OCI-LY1 (cell line): ENCODE measurements at regions not wholly inside any gene's neighbourhood (a gene's known extent, or its start where the extent isn't known, plus 50 kb on each side); places are given as distances from the start of the nearest gene placed in this dataset.

ENCODE experiments used
- EZH2 ChIP-seq: fragments of 200-600 bp; sonication (generic), shearing (Covaris generic); IDR thresholded peaks from 2 replicates; pipeline ENCODE4 v1.8.0; 2017; ENCODE audit warnings: borderline replicate concordance, mixed run types, mild to moderate bottlenecking, antibody characterized with exemption, low read length, moderate library complexity, mixed read lengths
- TF ChIP-seq, protein P1 (sequence below): fragments of 200-600 bp; sonication (generic), shearing (Covaris generic); IDR thresholded peaks from 2 replicates; pipeline ENCODE4 v1.5.1; 2017; ENCODE audit warnings: mild to moderate bottlenecking, antibody characterized with exemption, low read length, moderate library complexity, mixed read lengths

DNA sequence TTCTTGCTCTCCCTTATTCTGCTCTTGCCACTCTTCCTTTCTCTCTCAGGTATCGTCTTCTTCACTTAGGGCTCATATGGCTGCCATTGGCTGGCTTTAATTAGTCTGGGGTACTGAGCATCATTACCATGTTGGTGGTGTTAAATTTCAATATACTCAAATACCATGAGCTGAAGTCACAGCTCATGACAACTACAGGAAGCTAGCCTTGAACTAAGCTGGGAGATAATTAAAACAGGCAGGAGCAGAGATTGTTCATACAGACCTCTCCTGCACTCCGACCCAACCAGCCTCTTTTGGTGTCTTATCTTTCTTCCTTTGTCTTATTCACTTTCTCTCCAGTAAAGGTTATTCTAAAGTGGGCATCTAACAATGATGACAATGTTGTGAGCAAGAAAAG is 130.9 kb upstream of the BLID start:
- TF ChIP-seq, protein P1, sequence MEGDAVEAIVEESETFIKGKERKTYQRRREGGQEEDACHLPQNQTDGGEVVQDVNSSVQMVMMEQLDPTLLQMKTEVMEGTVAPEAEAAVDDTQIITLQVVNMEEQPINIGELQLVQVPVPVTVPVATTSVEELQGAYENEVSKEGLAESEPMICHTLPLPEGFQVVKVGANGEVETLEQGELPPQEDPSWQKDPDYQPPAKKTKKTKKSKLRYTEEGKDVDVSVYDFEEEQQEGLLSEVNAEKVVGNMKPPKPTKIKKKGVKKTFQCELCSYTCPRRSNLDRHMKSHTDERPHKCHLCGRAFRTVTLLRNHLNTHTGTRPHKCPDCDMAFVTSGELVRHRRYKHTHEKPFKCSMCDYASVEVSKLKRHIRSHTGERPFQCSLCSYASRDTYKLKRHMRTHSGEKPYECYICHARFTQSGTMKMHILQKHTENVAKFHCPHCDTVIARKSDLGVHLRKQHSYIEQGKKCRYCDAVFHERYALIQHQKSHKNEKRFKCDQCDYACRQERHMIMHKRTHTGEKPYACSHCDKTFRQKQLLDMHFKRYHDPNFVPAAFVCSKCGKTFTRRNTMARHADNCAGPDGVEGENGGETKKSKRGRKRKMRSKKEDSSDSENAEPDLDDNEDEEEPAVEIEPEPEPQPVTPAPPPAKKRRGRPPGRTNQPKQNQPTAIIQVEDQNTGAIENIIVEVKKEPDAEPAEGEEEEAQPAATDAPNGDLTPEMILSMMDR: no peak
- no peak for TF ChIP-seq EZH2
